ENCODE measurements at regions not wholly inside any gene's neighbourhood (a gene's known extent, or its start where the extent isn't known, plus 50 kb on each side); places are given as distances from the start of the nearest gene placed in this dataset.

DNA sequence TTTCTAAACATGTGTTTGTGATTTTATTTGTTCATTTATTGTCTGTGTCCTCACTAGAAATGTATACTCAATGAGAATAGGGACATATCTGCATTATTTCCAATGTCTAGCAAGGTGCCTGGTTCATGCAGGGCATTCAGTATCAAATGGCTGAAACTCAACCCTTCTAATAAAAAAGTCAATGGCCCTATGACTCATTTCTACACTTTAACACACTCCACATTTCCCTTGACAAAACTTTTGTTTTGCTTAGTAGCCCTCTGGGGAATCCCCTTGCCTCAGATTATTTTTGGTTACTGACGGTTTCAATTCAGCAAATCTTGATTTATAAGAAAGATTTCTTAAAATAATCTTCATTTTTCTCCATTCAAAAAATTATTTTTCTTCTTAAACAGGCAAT, 206.0 kb upstream of the DMRTA1 start:
- TF ChIP-seq, protein P1, sequence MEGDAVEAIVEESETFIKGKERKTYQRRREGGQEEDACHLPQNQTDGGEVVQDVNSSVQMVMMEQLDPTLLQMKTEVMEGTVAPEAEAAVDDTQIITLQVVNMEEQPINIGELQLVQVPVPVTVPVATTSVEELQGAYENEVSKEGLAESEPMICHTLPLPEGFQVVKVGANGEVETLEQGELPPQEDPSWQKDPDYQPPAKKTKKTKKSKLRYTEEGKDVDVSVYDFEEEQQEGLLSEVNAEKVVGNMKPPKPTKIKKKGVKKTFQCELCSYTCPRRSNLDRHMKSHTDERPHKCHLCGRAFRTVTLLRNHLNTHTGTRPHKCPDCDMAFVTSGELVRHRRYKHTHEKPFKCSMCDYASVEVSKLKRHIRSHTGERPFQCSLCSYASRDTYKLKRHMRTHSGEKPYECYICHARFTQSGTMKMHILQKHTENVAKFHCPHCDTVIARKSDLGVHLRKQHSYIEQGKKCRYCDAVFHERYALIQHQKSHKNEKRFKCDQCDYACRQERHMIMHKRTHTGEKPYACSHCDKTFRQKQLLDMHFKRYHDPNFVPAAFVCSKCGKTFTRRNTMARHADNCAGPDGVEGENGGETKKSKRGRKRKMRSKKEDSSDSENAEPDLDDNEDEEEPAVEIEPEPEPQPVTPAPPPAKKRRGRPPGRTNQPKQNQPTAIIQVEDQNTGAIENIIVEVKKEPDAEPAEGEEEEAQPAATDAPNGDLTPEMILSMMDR (conservative IDR thresholded peaks at IDR 0.05): no peak
- TF ChIP-seq EZH2 (IDR thresholded peaks at IDR 0.05; ENCODE audit: low read depth): no peak

Data from PC-9 (cell line).